Heart right ventricle (tissue), 16 donors: ENCODE measurements at regions not wholly inside any gene's neighbourhood (a gene's known extent, or its start where the extent isn't known, plus 50 kb on each side); places are given as distances from the start of the nearest gene placed in this dataset.

Experiments
- ATAC-seq, 8 donors: fragments of 200-7000 bp; cut with Tn5 transposase; one replicate each; pipeline ENCODE4 v1.9.1; 2020; ENCODE audit warnings: mild to moderate bottlenecking in 8 of 8, moderate library complexity in 8 of 8, moderate number of reproducible peaks in 1 of 8
- DNase-seq, 2 donors: peaks; one replicate each; pipeline ENCODE4 v3.0.0-alpha.2; 2020
- H3K27ac ChIP-seq, 10 donors: fragments of 200-600 bp; sonication (generic) in 2 of 10; one replicate each; pipeline versions ENCODE4 v1.5.0 to v1.8.0; 2020 to 2022; ENCODE audit warnings: mild to moderate bottlenecking in 3 of 10
- H3K27me3 ChIP-seq, 7 donors: fragments of 200-600 bp; one replicate each; pipeline ENCODE4 v1.8.0; 2021 to 2022; ENCODE audit warnings: mild to moderate bottlenecking in 2 of 7
- H3K36me3 ChIP-seq, 9 donors: fragments of 200-600 bp; sonication (generic) in 1 of 9; one replicate each; pipeline versions ENCODE4 v1.5.0 to v1.8.0; 2020 to 2022; ENCODE audit warnings: mild to moderate bottlenecking in 2 of 9
- H3K4me1 ChIP-seq, 9 donors: fragments of 200-600 bp; sonication (generic) in 1 of 9; one replicate each; pipeline versions ENCODE4 v1.5.0 to v1.8.0; 2020 to 2022; ENCODE audit warnings: mild to moderate bottlenecking in 4 of 9
- H3K4me3 ChIP-seq, 10 donors: fragments of 200-600 bp; sonication (generic) in 2 of 10; one replicate each; pipeline versions ENCODE4 v1.5.0 to v1.8.0; 2020 to 2022; ENCODE audit warnings: mild to moderate bottlenecking in 7 of 10, moderate library complexity in 2 of 10
- H3K9me3 ChIP-seq, 11 donors: fragments of 200-600 bp in 10 of 11; sonication (generic) in 2 of 11; one replicate each; pipeline versions ENCODE4 v1.5.0 to v1.8.0; 2013 to 2022; ENCODE audit warnings: mild to moderate bottlenecking in 2 of 11, control low read depth in 1 of 11, moderate library complexity in 1 of 11
- CTCF ChIP-seq, 9 donors: fragments of 200-600 bp; sonication (generic) in 2 of 9; IDR thresholded peaks; one replicate each; pipeline versions ENCODE4 v1.5.0 to v1.8.0; 2021 to 2022; ENCODE audit warnings: antibody characterized with exemption in 9 of 9, mild to moderate bottlenecking in 5 of 9, moderate library complexity in 1 of 9
- WGBS, 2 donors: extraction: QIAGEN DNeasy Blood & Tissue Kit; methylation state at CpG; one replicate each; pipeline ENCODE4 v1.1.7; 2013; ENCODE audit warnings: inconsistent platforms in 1 of 2; 5-methylcytosine and 5-hydroxymethylcytosine counted together
- intact Hi-C, 10 donors: fragments of 100-400 bp; cut with DNase I; formaldehyde crosslinking; loops; one replicate each; pipeline versions ENCODE4 v1.11.1 to v1.14.2; 2022
- donor health status: Arrhythmogenic right ventricular cardiomyopathy.
- donor health status: ischemic (EF 13 %, LVEDD 7.1; RV severe dilation, severe dysfunction).
- donor health status: healthy with polysubstance abuse.
- donor health status: DM: no; HTN: yes; CAD: no.
- donor health status: DM: no; HTN: no; CAD: no.
- donor health status: ischemic (EF 25% LVEDD 6.9; RV normal size, moderate dysfunction).
- donor health status: ischemic (EF 25% LVEDD 5.7; RV mildly dilated, moderate dysfunction).
- donor health status: healthy.
- donor health status: DM: yes; HTN: yes; CAD: no.
- donor health status: Ischemic cardiomyopathy.
- donor health status: ischemic (EF 35%, LVEDD 5.7; RV mildly dilated, moderate dysfunction).
- donor health status: nonischemic (EF 11% LVEDD 7.7; RV severe dilation, severe dysfunction).
- donor health status: DM: yes; HTN: yes; CAD: no.
- donor health status: PGD.
- donor health status: ischemic (EF 29% LVEDD 5.4; RV normal size, mild dysfunction).
- donor health status: nonischemic (EF 23%, LVEDD 6.1; RV moderate dilation, normal function).

- Histone ChIP-seq H3K4me3 (no peak overlapping the region), H3K36me3 (no peaks in the 10 kb centered on the region), H3K4me1 (no peaks in the 10 kb centered on the region), H3K27ac (no peak overlapping the region), H3K9me3 (no peaks in the 10 kb centered on the region), H3K27me3 (no peaks in the 10 kb centered on the region)
- DNase-seq (no peak), ATAC-seq (no peak)
- intact Hi-C loops, result no loop called here
- 97 to 98% methylated on average over 1 of the region's 1 CpG for WGBS, 2 donors
- TF ChIP-seq CTCF (IDR thresholded peaks at IDR 0.05), result no peak
Observed at GRCh38 chr15:35851491-35851890, 305.5 kb upstream of the DPH6 start.

- DNase-seq (no peak), ATAC-seq (no peak)
- H3K4me1 ChIP-seq, result no peaks in the 10 kb centered on the region
- intact Hi-C loops, result no loop called here
- WGBS, 2 donors, result 89 to 94% methylated on average over 6 of the region's 6 CpGs
- no peak overlapping the region for H3K27ac ChIP-seq
- no peak for TF ChIP-seq CTCF (IDR thresholded peaks at IDR 0.05)
- no peak overlapping the region for H3K4me3 ChIP-seq
- H3K36me3 ChIP-seq, result no peaks in the 10 kb centered on the region
- H3K27me3 ChIP-seq, result no peaks in the 10 kb centered on the region
- H3K9me3 ChIP-seq, result no peaks in the 10 kb centered on the region
Observed at GRCh38 chr15:35852818-35853624, 307.1 kb upstream of the DPH6 start.

GRCh38 chr15:35854316-35854715 is 308.4 kb upstream of the DPH6 start:
- 93% methylated on average over 3 of the region's 3 CpGs for WGBS, 2 donors
- no peaks in the 10 kb centered on the region for H3K4me1 ChIP-seq
- no peak overlapping the region for H3K27ac ChIP-seq
- DNase-seq (no peak), ATAC-seq (no peak)
- no peak for TF ChIP-seq CTCF (IDR thresholded peaks at IDR 0.05)
- no peaks in the 10 kb centered on the region for H3K36me3 ChIP-seq
- intact Hi-C loops, result no loop called here
- H3K9me3 ChIP-seq, result no peaks in the 10 kb centered on the region
- H3K4me3 ChIP-seq, result no peak overlapping the region
- H3K27me3 ChIP-seq, result no peaks in the 10 kb centered on the region

- no peaks in the 10 kb centered on the region for H3K4me1 ChIP-seq
- ATAC-seq, result no peak
Observed at GRCh38 chr15:35857567-35858226, 311.7 kb upstream of the DPH6 start.

More at GRCh38 chr15:35857567-35858226, 311.7 kb upstream of the DPH6 start:
- Histone ChIP-seq H3K9me3 (no peaks in the 10 kb centered on the region), H3K36me3 (no peaks in the 10 kb centered on the region), H3K27me3 (no peaks in the 10 kb centered on the region), H3K27ac (no peak overlapping the region), H3K4me3 (no peak overlapping the region)
- no peak for TF ChIP-seq CTCF (IDR thresholded peaks at IDR 0.05)
- 81 to 86% methylated on average over 6 of the region's 6 CpGs for WGBS, 2 donors
- intact Hi-C loops, result no loop called here
- no peak for DNase-seq
